NCI-H1930 (cell line): ENCODE measurements at regions not wholly inside any gene's neighbourhood (a gene's known extent, or its start where the extent isn't known, plus 50 kb on each side); places are given as distances from the start of the nearest gene placed in this dataset.

ENCODE experiments used
- DNase-seq, 2 experiments: peaks; one replicate each; lab custom pipeline; 2025; lab: John Stamatoyannopoulos, UW

- DNase-seq: no peak
Observed at GRCh38 chr20:23253524-23253923, 97.1 kb upstream of the NXT1 start.

- no peak for DNase-seq
Observed at GRCh38 chr20:23251779-23252178, 98.8 kb upstream of the NXT1 start.

GRCh38 chr20:23249541-23249940, 101.0 kb upstream of the NXT1 start:
- no peak for DNase-seq

- no peak for DNase-seq
Observed at GRCh38 chr20:23248461-23248882, 102.1 kb upstream of the NXT1 start.

DNA sequence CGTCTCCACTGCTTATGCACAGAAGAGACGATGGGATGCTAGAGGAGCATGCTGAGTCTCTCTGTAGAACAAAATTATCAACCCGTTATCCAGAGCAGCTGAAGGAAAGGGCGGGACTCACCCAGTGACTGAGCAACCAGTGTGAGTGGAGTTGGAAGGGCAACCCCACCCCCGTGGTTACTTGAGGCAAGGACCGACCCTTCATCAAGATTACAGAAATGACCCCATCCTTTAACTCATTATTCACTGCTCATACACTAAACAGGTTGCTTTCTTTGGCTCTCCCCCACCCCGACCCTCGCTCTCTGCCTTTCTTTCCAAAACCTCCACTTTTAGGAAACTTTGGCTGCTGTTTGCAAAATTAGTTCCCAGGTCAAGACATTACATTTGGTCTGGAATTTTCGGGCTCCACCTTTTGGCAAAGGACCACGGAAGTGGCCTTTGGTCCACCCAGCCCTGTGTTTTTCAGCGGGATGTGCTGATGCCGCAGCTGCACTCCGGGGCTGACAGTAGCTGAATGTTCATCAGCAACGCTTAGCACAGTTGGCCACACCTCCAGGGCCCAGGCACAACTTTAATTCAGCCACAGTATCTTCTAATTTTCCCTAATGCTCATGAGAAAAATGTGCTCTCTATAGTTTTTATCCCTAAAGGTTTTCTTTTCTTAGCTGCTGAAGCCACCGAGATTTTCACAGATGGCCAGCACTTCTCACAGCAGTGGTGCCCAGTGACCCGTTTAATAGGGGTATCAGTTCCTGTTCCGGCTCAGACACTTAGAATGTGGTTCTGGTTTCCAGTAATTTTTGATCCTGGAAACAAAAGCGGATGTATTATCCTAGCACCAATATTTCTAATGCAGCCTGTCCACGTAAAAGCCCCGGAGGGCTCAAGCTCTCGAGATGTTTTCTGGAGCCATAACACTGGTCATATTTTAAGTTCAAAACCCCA, 103.6 kb upstream of the NXT1 start:
- DNase-seq: no peak

DNA sequence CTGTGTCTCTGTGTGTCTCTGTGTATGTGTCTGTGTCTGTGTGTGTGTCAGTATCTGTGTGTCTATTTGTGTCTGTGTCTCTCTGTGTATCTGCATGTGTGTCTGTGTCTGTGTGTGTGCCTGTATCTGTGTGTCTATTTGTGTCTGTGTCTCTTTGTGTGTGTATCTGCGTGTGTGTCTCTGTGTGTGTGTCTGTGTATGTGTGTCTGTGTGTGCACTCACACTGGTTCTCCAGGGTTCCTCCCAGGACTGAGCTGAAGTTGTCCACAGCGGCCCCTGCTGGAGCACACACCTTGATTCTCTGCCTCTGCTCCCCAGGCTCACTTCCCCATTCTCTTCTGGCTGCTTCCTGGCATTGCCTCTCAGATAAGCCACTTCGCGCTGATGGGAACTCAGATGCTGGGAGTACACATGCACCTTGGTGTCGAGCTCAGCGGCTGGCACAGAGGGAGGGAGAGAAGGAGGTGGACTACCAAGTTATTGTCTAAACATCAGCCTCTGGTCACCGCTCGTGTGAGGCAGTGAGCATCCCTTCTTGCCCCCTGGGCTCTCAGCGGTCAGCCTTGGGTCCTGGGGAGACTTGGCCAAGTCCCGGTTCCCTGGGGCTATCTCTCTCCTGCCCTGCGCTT, 104.9 kb upstream of the NXT1 start:
- peak; percentile 7 to 32 for DNase-seq

DNA sequence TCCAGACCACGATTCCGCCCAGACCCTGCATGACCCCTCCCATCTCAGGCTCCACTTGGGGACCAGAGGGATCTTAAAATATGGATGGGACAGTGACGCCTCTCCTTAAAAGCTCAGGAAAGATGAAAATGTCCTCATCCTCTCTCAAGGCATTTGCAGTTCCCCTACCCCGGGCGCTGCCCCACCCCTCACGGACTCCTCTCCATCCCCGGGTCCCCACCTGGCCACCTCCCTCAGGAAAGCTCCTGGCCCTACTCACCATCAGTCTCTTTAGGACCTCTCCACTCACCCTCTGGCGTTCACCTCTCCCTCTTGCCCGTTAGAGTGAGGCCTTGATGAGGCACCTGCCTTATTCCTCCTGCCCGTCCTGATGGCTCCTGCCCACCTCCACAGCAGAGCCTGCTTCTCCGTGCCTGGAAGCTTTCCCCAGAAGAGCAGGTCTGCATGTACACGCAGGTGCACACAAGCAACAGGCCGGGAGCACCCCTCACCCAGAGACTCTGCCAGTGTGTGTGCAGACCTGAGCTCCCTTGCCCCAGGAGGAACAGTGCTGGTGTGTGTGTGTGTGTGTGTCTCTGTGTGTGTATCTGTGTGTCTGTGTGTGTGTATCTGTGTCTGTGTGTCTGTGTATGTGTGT, 105.6 kb upstream of the NXT1 start:
- DNase-seq: no peak

GRCh38 chr20:23244156-23244915, 106.3 kb upstream of the NXT1 start:
- no peak for DNase-seq

- no peak for DNase-seq
Observed at GRCh38 chr20:23243791-23244155, 106.8 kb upstream of the NXT1 start.

GRCh38 chr20:23242556-23243180, 107.9 kb upstream of the NXT1 start:
- DNase-seq: no peak

DNA sequence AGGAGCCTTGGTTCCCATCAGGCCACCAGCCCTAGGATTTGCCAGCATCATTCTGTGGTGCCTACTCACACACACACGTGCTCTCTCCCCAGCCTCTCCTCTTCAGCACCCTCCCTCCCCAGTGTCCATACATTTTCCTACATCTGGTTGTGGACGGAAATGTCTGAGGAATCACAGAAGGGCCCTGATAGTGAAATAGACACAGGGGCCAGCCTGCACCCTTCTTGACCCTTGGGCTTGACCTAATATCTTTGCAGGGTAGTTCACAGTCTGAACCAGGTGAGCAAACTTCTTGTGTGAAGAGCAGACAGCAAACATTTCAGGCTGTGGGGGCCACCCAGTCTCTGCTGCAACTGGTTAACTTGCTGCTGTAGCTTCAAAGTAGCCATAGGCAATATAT, 108.5 kb upstream of the NXT1 start:
- no peak for DNase-seq

GRCh38 chr20:23241416-23241815, 109.2 kb upstream of the NXT1 start:
- no peak for DNase-seq

- no peak for DNase-seq
Observed at GRCh38 chr20:23240519-23240918, 110.1 kb upstream of the NXT1 start.

DNA sequence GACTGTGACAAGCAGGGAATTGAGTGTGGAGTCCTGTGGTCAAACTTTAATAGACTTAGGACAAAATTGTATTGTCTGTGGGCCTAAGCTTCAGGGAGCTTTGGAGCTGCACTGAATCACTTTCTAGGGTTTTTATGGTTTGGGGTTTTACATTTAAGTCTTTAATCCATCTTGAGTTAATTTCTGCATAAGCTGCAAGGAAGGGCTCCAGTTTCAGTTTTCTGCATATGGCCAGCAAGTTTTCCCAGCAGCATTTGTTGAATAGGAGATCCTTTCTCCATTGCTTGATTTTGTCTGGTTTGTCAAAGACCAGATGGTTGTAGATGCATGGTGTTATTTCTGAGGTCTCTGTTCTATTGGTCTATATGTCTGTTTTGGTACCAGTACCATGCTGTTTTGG, 113.4 kb upstream of the NXT1 start:
- no peak for DNase-seq

DNA sequence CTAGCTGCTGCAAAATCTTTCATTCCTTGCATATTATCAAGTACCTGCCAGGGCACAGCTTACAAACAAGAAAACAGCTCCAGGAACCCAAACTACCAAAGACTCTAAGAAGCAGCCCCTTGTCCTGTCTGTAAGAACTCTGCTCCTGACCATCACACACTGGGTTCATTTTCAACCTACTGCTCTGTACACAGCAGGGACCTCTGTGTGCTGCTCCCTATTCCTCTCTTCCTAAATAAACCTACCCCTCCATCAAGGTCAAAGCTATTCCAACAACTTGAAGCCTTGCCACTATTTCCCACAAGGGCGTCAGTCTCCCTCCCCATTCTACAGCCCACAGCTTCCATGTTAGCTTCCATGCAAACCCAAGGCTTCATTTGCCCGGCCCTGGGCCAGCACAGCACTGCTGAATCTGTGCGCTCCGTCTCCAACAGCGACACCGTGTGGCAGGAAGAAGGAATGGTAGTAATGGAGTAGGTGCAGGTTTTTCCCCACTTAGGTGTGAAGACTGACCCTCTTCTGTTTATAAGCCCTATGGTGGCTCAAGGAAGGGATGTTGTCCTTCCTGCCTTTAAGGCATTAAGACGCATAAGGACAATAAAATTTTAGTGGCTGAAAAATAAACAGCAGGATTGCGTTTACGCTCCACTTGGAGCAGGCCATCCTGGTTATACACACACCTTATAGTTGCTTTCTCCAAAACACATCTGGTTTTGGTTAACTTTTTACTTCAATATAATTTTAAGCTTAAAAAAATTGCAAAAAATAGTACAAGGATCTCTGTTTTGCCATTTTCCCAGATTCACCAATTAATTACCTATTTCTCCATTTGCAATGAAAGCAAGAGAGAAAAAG, 115.2 kb upstream of the NXT1 start:
- DNase-seq: peak; percentile 6 to 56

DNA sequence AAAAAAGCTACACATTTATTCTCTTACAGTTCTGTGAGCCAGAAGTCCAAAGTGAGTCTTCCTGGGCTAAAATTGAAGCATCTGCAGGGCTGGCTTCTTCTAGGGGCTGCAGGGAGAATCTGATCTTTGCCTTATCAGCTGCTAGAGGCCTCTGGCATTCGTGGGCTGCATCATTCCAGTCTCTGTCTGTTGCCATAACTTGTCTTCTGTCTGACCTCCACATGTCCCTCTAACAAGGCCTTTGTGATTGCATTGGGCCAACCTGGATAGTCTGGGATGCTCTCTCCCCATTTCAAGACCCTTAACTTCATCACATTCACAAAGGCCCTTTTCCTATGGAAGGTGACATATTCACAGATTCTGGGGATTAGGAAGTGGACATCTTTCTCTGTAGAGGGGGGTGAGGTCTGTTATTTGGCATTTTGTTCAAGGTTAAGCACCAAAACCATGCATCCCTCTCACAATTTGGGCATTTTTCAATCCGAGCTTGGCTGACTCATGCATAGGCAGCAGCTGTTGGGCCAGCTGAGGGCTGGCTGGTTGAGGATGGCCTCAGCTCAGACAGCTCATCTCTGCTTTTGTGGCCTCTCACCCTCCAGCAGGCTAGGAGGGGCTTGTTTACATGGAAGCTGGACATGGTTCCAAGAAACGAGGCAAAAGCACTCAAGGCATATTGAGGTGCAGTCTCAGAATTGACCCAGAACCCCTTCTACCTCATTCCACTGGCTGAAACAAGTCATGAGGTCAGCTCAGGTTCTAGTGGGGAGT, 116.1 kb upstream of the NXT1 start:
- no peak for DNase-seq

GRCh38 chr20:23233341-23233740, 117.2 kb upstream of the NXT1 start:
- no peak for DNase-seq

- no peak for DNase-seq
Observed at GRCh38 chr20:23232679-23233308, 117.8 kb upstream of the NXT1 start.

DNA sequence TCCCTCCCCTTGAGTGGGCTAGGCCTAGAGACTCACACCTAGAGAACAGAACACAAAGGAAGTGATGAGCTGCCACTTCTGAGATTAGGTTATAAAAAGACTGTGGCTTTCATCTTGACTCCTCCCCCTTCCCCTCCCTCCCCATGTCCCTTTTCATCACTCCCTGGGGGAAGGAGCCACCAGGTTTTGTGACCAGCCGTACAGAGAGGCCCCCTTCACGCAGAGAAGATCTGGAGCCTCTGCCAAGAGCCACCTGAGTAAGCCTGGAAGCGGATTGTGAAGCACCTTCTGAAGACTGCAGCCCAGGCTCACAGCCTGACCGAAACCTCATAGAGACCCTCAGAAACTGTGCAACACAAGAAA, 118.4 kb upstream of the NXT1 start:
- DNase-seq: no peak
